ENCODE measurements at regions not wholly inside any gene's neighbourhood (a gene's known extent, or its start where the extent isn't known, plus 50 kb on each side); places are given as distances from the start of the nearest gene placed in this dataset.

GRCh38 chr9:86632537-86632936 is 278.3 kb upstream of the TUT7 start:
- POLR2A ChIA-PET: no interaction called here
- ATAC-seq: no peak
- Histone ChIP-seq H2AFZ (ENCODE audit: low read depth, low read length) (no peak overlapping the region), H3K4me2 (ENCODE audit: insufficient read depth, low read length) (no peak overlapping the region), H3K27me3 (ENCODE audit: control insufficient read depth in 2 of 2, insufficient read depth in 2 of 2, low read length in 2 of 2) (no peaks in the 10 kb centered on the region), H3K27ac (ENCODE audit: extremely low read depth, low read depth, low read length) (no peak overlapping the region), H3K9ac (ENCODE audit: insufficient read depth in 1 of 2, low read depth in 2 of 2, low read length in 2 of 2) (no peak overlapping the region), H3K4me1 (replicated peaks in 1 of 2; ENCODE audit: control insufficient read depth in 2 of 2, insufficient read depth in 2 of 2, low read length in 2 of 2) (peaks cover 0 to 10% of the 10 kb centered on the region in 2 experiments; a peak in 3 of 5 replicates), H4K20me1 (replicated peaks; ENCODE audit: control insufficient read depth, insufficient read depth, low read length) (no peaks in the 10 kb centered on the region), H3K9me1 (ENCODE audit: control insufficient read depth, insufficient read depth, low read length) (no peaks in the 10 kb centered on the region), H3K4me3 (no peak overlapping the region), H3K9me3 (replicated peaks; ENCODE audit: control insufficient read depth, insufficient read depth, low read depth, low read length) (no peaks in the 10 kb centered on the region), H3K36me3 (ENCODE audit: control insufficient read depth, insufficient read depth, low read length) (no peaks in the 10 kb centered on the region), H3K79me2 (ENCODE audit: control insufficient read depth, insufficient read depth, low read length) (no peaks in the 10 kb centered on the region)
- CTCF ChIA-PET (ENCODE audit: low intra/inter-chr PET ratio): no interaction called here
- in situ Hi-C loops (cut with MboI) (no loop called here), intact Hi-C loops (cut with micrococcal nuclease) (no loop called here)
- no TSS peak for BruUV-seq (replicated peaks)
- TF ChIP-seq MNT (conservative IDR thresholded peaks at IDR 0.05): no peak
- TF ChIP-seq TAF15 (IDR thresholded peaks at IDR 0.05; ENCODE audit: low read depth, low read length): no peak
- no peak for TF ChIP-seq TEAD1 (CRISPR knock-in tag; IDR thresholded peaks at IDR 0.05)
- no peak for TF ChIP-seq RBM14 (IDR thresholded peaks at IDR 0.05; ENCODE audit: borderline replicate concordance, insufficient read depth, low read depth, low read length)
- no peak for TF ChIP-seq CBFA2T3 (IDR thresholded peaks at IDR 0.05)
- no peak for TF ChIP-seq DACH1 (IDR thresholded peaks at IDR 0.05; ENCODE audit: partially characterized antibody)
- TF ChIP-seq TRIM25 (IDR thresholded peaks at IDR 0.05; ENCODE audit: borderline replicate concordance): no peak
- TF ChIP-seq TCFL5 (CRISPR knock-in tag; conservative IDR thresholded peaks at IDR 0.05): no peak
- TF ChIP-seq ZNF586 (CRISPR knock-in tag; conservative IDR thresholded peaks at IDR 0.05): no peak
- no peak for TF ChIP-seq ZNF639 (CRISPR knock-in tag; conservative IDR thresholded peaks at IDR 0.05 in 1 of 2, IDR thresholded peaks at IDR 0.05 in 1 of 2)
- no peak for TF ChIP-seq ZBTB7A (IDR thresholded peaks at IDR 0.05; ENCODE audit: borderline replicate concordance, control insufficient read depth, low read depth, low read length)
- TF ChIP-seq POLR2AphosphoS2 (IDR thresholded peaks at IDR 0.05; ENCODE audit: low read length): no peak
- TF ChIP-seq ZNF24 (IDR thresholded peaks at IDR 0.05): no peak
- no peak for TF ChIP-seq NCOA4 (IDR thresholded peaks at IDR 0.05; ENCODE audit: partially characterized antibody)
- TF ChIP-seq MAFF (IDR thresholded peaks at IDR 0.05; ENCODE audit: low read length): no peak
- DNase-seq (ENCODE audit: extremely low read depth in 1 of 4, low spot score in 3 of 4): no peak
- no peak for FAIRE-seq
- 0% methylated on average over 3 of the region's 4 CpGs for WGBS (ENCODE audit: insufficient coverage, low coverage, missing lambda C conversion rate)

Measured in K562 (cell line).